Upper lobe of left lung (tissue), 6 donors: ENCODE measurements at regions not wholly inside any gene's neighbourhood (a gene's known extent, or its start where the extent isn't known, plus 50 kb on each side); places are given as distances from the start of the nearest gene placed in this dataset.

ENCODE experiments used
- ATAC-seq, 2 donors: fragments of 200-7000 bp; cut with Tn5 transposase; one replicate each; pipeline ENCODE4 v1.9.1; 2022; ENCODE audit warnings: mild to moderate bottlenecking in 2 of 2, moderate library complexity in 2 of 2; ENCODE audit not compliant: low FRiP score in 2 of 2
- DNase-seq, 2 donors: peaks; one replicate each; pipeline ENCODE4 v3.0.0-alpha.2; 2019 to 2020
- H3K27ac ChIP-seq, 4 donors: fragments of 200-600 bp; sonication (generic); one replicate each; pipeline ENCODE4 v1.5.1; 2016 to 2019
- H3K27me3 ChIP-seq, 4 donors: fragments of 200-600 bp; sonication (generic); one replicate each; pipeline ENCODE4 v1.5.1; 2017 to 2019
- H3K36me3 ChIP-seq, 4 donors: fragments of 200-600 bp; sonication (generic); one replicate each; pipeline ENCODE4 v1.5.1; 2016 to 2019
- H3K4me1 ChIP-seq, 4 donors: fragments of 200-600 bp; sonication (generic); one replicate each; pipeline ENCODE4 v1.5.1; 2018 to 2019
- H3K4me3 ChIP-seq, 4 donors: fragments of 200-600 bp; sonication (generic); one replicate each; pipeline ENCODE4 v1.5.1; 2017 to 2019; ENCODE audit warnings: mild to moderate bottlenecking in 2 of 4, moderate library complexity in 1 of 4
- H3K9me3 ChIP-seq, 4 donors: fragments of 200-600 bp; sonication (generic); one replicate each; pipeline ENCODE4 v1.5.1; 2018 to 2019
- EP300 ChIP-seq, 4 donors: sonication (generic); formaldehyde crosslinking; IDR thresholded peaks; one replicate each; pipeline ENCODE4 v1.5.1; 2017; ENCODE audit warnings: antibody characterized with exemption in 4 of 4, control low read depth in 2 of 4
- POLR2A ChIP-seq, 4 donors: fragments of 450-650 bp; IDR thresholded peaks; one replicate each; pipeline ENCODE4 v1.5.1; 2016 to 2017; ENCODE audit warnings: antibody characterized with exemption in 4 of 4, mild to moderate bottlenecking in 2 of 4
- POLR2AphosphoS5 ChIP-seq, 2 donors: sonication (generic); formaldehyde crosslinking; IDR thresholded peaks; one replicate each; pipeline ENCODE4 v1.5.1; 2017; ENCODE audit warnings: antibody characterized with exemption in 2 of 2
- WGBS, 2 donors: methylation state at CpG; one replicate each; pipeline ENCODE4 v1.1.5; 2017 to 2018; 5-methylcytosine and 5-hydroxymethylcytosine counted together
- TF ChIP-seq, protein P1 (sequence below), 6 experiments: fragments of 450-650 bp in 4 of 6; fragments of 200-600 bp in 2 of 6; sonication (generic) in 2 of 6; IDR thresholded peaks; one replicate each; pipeline ENCODE4 v1.5.1; 2016 to 2019; ENCODE audit warnings: antibody characterized with exemption in 6 of 6
- donor health status: DM: no; HTN: no; CAD: no; lungs with moderate emphysema.
- donor health status: DM: no; HTN: yes; CAD: no; lungs with severe emphysema.

DNA sequence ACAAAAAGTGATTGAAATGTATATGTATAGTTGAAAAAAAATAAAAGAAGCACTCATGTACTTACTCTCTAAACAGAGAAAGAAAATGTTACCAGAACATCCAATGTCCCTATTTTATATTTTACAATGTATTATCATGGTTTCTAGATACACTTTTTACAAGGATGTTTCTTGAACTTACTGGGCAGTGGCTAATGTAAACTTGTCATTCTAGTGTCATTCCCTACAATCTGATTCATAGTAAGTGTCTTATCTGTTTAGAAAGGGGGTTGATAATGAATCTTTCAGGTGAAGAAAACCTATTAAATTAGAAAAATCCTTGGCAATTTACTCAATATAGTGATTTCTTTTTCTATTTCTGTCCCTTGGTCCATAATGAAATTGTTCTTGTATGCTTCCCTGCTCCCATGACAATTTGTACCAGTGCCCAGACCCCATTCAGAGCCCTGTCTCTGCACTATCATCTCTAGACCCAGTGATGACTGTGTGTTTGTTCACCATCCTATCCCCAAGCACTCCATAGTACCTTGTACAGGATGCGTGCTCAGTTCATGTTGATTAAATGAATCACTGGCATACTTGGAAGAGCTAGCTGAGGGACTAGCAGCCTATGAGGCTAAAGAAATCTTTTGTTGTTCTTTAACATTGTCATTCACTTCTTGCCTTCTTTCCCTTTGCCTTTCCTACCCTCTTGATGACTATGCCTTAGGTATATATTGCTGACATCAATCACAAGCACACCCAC is 101.2 kb downstream of the HMHB1 start:
- 86 to 95% methylated on average over 1 of the region's 1 CpG for WGBS, 2 donors
- no peak for TF ChIP-seq EP300 (IDR thresholded peaks at IDR 0.05)

DNA sequence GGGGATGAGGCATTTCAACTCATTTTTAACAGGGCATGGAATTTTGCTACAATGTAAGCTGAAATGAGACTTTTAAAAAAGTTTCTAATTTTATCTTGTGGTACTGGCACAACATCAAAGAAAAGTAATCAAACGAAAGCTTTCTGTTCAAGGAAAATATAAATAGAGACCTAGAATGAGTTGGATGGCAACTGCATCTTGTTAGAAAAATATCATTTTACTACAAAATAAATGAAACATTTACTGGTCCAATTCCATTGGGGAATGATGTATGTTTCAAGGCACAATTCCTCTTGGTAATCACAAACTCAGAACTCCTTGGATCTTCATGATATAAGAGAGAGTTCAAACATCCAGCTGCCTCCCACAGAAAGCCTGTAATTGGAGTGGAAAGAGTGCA is 102.8 kb downstream of the HMHB1 start:
- Histone ChIP-seq H3K4me1 (no peaks in the 10 kb centered on the region), H3K27me3 (no peaks in the 10 kb centered on the region), H3K9me3 (no peaks in the 10 kb centered on the region), H3K27ac (no peak overlapping the region), H3K36me3 (no peaks in the 10 kb centered on the region), H3K4me3 (no peak overlapping the region)
- DNase-seq (no peak), ATAC-seq (no peak)
- WGBS, 2 donors = 24 to 36% methylated on average over 1 of the region's 1 CpG
- no peak for TF ChIP-seq POLR2A (IDR thresholded peaks at IDR 0.05)
- TF ChIP-seq, protein P1, sequence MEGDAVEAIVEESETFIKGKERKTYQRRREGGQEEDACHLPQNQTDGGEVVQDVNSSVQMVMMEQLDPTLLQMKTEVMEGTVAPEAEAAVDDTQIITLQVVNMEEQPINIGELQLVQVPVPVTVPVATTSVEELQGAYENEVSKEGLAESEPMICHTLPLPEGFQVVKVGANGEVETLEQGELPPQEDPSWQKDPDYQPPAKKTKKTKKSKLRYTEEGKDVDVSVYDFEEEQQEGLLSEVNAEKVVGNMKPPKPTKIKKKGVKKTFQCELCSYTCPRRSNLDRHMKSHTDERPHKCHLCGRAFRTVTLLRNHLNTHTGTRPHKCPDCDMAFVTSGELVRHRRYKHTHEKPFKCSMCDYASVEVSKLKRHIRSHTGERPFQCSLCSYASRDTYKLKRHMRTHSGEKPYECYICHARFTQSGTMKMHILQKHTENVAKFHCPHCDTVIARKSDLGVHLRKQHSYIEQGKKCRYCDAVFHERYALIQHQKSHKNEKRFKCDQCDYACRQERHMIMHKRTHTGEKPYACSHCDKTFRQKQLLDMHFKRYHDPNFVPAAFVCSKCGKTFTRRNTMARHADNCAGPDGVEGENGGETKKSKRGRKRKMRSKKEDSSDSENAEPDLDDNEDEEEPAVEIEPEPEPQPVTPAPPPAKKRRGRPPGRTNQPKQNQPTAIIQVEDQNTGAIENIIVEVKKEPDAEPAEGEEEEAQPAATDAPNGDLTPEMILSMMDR (IDR thresholded peaks at IDR 0.05) = no peak
- TF ChIP-seq POLR2AphosphoS5 (IDR thresholded peaks at IDR 0.05) = no peak
- TF ChIP-seq EP300 (IDR thresholded peaks at IDR 0.05) = no peak

More for the DNA sequence above, 101.2 kb downstream of the HMHB1 start:
- no peak overlapping the region for H3K4me3 ChIP-seq
- H3K27me3 ChIP-seq = no peaks in the 10 kb centered on the region
- ATAC-seq (no peak), DNase-seq (no peak)
- no peak overlapping the region for H3K27ac ChIP-seq
- H3K36me3 ChIP-seq = no peaks in the 10 kb centered on the region
- H3K9me3 ChIP-seq = no peaks in the 10 kb centered on the region
- H3K4me1 ChIP-seq = no peaks in the 10 kb centered on the region

DNA sequence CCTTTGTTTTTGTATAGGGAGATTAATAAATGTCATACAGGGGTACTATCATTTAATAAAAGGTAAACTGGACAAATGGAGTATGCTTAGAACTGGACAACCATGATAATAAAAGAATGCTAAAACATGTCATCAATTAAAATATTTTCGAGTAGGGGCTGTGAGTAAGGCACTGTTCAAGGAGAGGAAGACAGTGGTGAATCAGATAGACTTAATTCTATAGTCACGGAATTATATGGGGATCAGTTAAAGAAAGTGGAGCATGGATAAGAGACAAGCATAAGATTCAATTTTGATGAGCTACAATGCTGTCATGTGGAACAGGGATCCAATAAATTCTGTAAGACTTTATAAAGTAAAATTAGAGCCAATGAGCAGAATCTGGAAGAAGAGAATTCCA is 104.5 kb downstream of the HMHB1 start:
- Histone ChIP-seq H3K4me1 (no peaks in the 10 kb centered on the region), H3K4me3 (no peak overlapping the region), H3K36me3 (no peaks in the 10 kb centered on the region), H3K27me3 (no peaks in the 10 kb centered on the region), H3K9me3 (no peaks in the 10 kb centered on the region), H3K27ac (no peak overlapping the region)
- TF ChIP-seq, protein P1 (IDR thresholded peaks at IDR 0.05) = no peak
- TF ChIP-seq POLR2A (IDR thresholded peaks at IDR 0.05) (no peak), EP300 (IDR thresholded peaks at IDR 0.05) (no peak), POLR2AphosphoS5 (IDR thresholded peaks at IDR 0.05) (no peak)
- DNase-seq = no peak
- 86 to 89% methylated on average over 2 of the region's 2 CpGs for WGBS, 2 donors
- ATAC-seq = no peak

GRCh38 chr5:143918961-143919360 is 107.0 kb downstream of the HMHB1 start:
- DNase-seq = no peak
- TF ChIP-seq POLR2AphosphoS5 (IDR thresholded peaks at IDR 0.05) = no peak
- TF ChIP-seq EP300 (IDR thresholded peaks at IDR 0.05) = no peak
- TF ChIP-seq, protein P1 (IDR thresholded peaks at IDR 0.05) = no peak
- TF ChIP-seq POLR2A (IDR thresholded peaks at IDR 0.05) = no peak
- no peak for ATAC-seq
- no peaks in the 10 kb centered on the region for H3K27me3 ChIP-seq
- no peaks in the 10 kb centered on the region for H3K9me3 ChIP-seq
- H3K36me3 ChIP-seq = no peaks in the 10 kb centered on the region
- 78 to 85% methylated on average over 1 of the region's 1 CpG for WGBS, 2 donors
- H3K27ac ChIP-seq = no peak overlapping the region
- H3K4me1 ChIP-seq = no peaks in the 10 kb centered on the region
- no peak overlapping the region for H3K4me3 ChIP-seq

DNA sequence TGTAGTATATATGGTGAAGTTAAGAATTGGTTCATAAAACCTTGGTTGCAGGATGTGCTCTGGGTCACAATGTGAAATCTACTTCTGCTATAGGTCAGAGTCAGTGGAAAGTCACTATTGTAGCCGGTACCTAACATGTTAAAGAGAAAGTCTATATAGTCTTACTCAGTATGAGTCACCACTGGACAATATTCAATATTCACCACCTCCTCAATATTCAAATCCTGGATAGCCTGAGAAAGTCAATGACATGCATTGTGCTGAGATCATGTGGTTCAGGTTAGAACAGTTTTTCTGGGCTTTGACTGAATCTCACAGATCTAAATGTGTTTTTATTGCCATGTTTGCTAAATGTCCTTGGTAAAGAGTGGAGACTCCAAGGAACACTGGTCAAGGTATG is 108.8 kb downstream of the HMHB1 start:
- WGBS, 2 donors = 92 to 94% methylated on average over 1 of the region's 1 CpG
- no peaks in the 10 kb centered on the region for H3K27me3 ChIP-seq
- no peak for TF ChIP-seq EP300 (IDR thresholded peaks at IDR 0.05)
- TF ChIP-seq POLR2A (IDR thresholded peaks at IDR 0.05) = no peak
- TF ChIP-seq, protein P1 (IDR thresholded peaks at IDR 0.05) = no peak
- TF ChIP-seq POLR2AphosphoS5 (IDR thresholded peaks at IDR 0.05) = no peak
- no peaks in the 10 kb centered on the region for H3K9me3 ChIP-seq
- ATAC-seq (no peak), DNase-seq (no peak)
- no peaks in the 10 kb centered on the region for H3K36me3 ChIP-seq
- H3K27ac ChIP-seq = no peak overlapping the region
- no peaks in the 10 kb centered on the region for H3K4me1 ChIP-seq
- H3K4me3 ChIP-seq = no peak overlapping the region
